Right renal cortex interstitium (tissue), 3 donors: ENCODE measurements at regions not wholly inside any gene's neighbourhood (a gene's known extent, or its start where the extent isn't known, plus 50 kb on each side); places are given as distances from the start of the nearest gene placed in this dataset.
"Not testable (repeated sequence)": the region's sequence is repeated elsewhere in the genome, so short reads cannot be mapped to it uniquely, and the experiment has no call there.

ENCODE experiments used
- DNase-seq, 3 donors: peaks; one replicate each; pipeline ENCODE4 v3.0.0-alpha.2; 2013; ENCODE audit warnings: low read depth in 3 of 3, low spot score in 2 of 3

- DNase-seq, result no peak
Observed at GRCh38 chr11:106479646-106480045, 402.2 kb downstream of the AASDHPPT start.

- no peak for DNase-seq
Observed at GRCh38 chr11:106480581-106481190, 403.2 kb downstream of the AASDHPPT start.

GRCh38 chr11:106482917-106483785 is 405.7 kb downstream of the AASDHPPT start:
- DNase-seq, result no peak

GRCh38 chr11:106491751-106492150 is 414.3 kb downstream of the AASDHPPT start:
- no peak for DNase-seq

- no peak for DNase-seq
Observed at GRCh38 chr11:106493751-106494150, 416.3 kb downstream of the AASDHPPT start.

- no peak for DNase-seq
Observed at GRCh38 chr11:106495046-106495445, 417.6 kb downstream of the AASDHPPT start.

GRCh38 chr11:106496677-106497076 is 419.2 kb downstream of the AASDHPPT start:
- DNase-seq, result no peak

GRCh38 chr11:106497321-106497720 is 419.9 kb downstream of the AASDHPPT start:
- no peak for DNase-seq

- DNase-seq, result no peak
Observed at GRCh38 chr11:106497822-106498221, 420.4 kb downstream of the AASDHPPT start.

GRCh38 chr11:106503901-106504300 is 426.4 kb downstream of the AASDHPPT start:
- no peak for DNase-seq

- no peak for DNase-seq
Observed at GRCh38 chr11:106507645-106508306, 430.3 kb downstream of the AASDHPPT start.

GRCh38 chr11:106514706-106515105 is 437.2 kb downstream of the AASDHPPT start:
- DNase-seq, result no peak

- no peak for DNase-seq
Observed at GRCh38 chr11:106517426-106517825, 440.0 kb downstream of the AASDHPPT start.

- DNase-seq, result no peak
Observed at GRCh38 chr11:106520146-106520912, 442.9 kb downstream of the AASDHPPT start.

GRCh38 chr11:106520920-106521319 is 443.5 kb downstream of the AASDHPPT start:
- peak in 1 of 3 donors; percentile 2 for DNase-seq

- no peak for DNase-seq
Observed at GRCh38 chr11:106523171-106523570, 445.7 kb downstream of the AASDHPPT start.

GRCh38 chr11:106523921-106524320 is 446.5 kb downstream of the AASDHPPT start:
- DNase-seq, result no peak

- no peak for DNase-seq
Observed at GRCh38 chr11:106524436-106524835, 447.0 kb downstream of the AASDHPPT start.

- DNase-seq, result not testable (repeated sequence)
Observed at GRCh38 chr11:106531648-106532047, 454.2 kb downstream of the AASDHPPT start.

- no peak for DNase-seq
Observed at GRCh38 chr11:106533046-106533445, 455.6 kb downstream of the AASDHPPT start.

GRCh38 chr11:106540001-106540400 is 462.5 kb downstream of the AASDHPPT start:
- no peak for DNase-seq
